ENCODE measurements at regions not wholly inside any gene's neighbourhood (a gene's known extent, or its start where the extent isn't known, plus 50 kb on each side); places are given as distances from the start of the nearest gene placed in this dataset.

DNA sequence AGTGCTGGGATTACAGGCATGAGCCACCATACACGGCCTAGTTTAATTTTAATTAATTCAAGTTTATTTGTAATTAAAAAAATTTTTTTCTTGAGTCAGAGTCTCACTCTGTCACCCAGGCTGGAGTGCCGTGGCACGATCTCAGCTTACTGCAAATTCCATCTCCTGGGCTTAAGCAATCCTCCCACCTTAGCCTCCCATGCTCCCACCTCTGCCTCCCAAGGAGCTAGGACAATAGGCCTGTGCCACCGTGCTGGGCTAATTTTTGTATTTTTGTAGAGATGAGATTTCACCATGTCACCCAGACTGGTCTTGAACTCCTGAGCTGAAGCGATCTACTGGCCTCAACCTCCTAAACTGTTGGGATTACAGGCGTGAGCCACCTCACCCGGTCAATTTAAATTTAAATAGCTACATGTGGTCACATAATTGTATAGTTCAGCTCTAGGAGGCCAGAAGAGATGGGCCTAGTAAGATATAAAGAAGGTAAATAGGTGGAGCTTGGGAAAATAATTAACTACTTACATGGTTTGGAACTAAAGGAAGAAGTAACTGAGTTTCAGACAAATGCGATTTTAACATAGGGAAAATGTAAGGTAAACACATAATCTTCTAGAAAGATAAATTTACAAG lies 220.0 kb upstream of the CITED2 start:
- TF ChIP-seq ZNF274 (IDR thresholded peaks at IDR 0.05; ENCODE audit: low read depth, low read length) (no peak), SUZ12 (IDR thresholded peaks at IDR 0.05; ENCODE audit: extremely low read depth, insufficient read depth, insufficient read length) (no peak)
